22Rv1 (cell line): ENCODE measurements at regions not wholly inside any gene's neighbourhood (a gene's known extent, or its start where the extent isn't known, plus 50 kb on each side); places are given as distances from the start of the nearest gene placed in this dataset.

Experiments used
- H3K27ac ChIP-seq: fragments of 450-650 bp; 2 replicates; pipeline ENCODE4 v1.5.1; 2017
- CTCF ChIP-seq: fragments of 450-650 bp; IDR thresholded peaks from 2 replicates; pipeline ENCODE4 v1.5.1; 2017; ENCODE audit warnings: mild to moderate bottlenecking
- ZFX ChIP-seq: fragments of 450-650 bp; IDR thresholded peaks from 2 replicates; pipeline ENCODE4 v1.6.1; 2017; ENCODE audit warnings: antibody characterized with exemption, borderline replicate concordance

DNA sequence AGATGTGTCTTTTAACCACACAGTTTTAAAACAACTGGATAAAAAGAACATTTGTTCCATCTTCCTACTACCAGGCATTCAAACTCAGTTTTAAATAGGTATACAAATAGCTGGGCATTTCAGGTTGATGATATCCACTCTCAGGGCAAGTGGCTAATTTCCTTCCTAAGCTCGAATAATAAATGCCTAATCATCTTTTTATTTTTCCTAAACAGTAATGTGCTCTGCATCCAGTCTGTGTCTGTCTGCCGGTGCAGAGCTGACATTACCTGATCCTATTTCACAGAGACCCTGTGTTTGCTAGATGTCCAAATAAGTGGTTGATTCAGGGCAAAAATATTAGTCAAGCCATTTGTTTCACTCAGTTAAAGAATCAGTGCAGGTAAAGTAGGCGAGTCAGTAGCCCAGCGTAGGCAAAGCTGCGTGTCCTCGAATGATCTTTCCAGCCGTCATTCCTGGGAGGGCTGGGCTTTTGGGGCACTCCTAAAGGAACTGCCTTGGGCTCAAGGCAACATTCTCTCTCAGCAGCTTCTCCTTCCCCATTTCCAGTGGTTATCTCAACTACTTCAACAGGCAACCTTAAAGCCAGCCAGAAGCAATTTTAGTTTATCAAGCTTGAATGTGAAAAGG, 74.2 kb upstream of the BMP2 start:
- H3K27ac ChIP-seq = no peak overlapping the region
- TF ChIP-seq CTCF (no peak), ZFX (no peak)

DNA sequence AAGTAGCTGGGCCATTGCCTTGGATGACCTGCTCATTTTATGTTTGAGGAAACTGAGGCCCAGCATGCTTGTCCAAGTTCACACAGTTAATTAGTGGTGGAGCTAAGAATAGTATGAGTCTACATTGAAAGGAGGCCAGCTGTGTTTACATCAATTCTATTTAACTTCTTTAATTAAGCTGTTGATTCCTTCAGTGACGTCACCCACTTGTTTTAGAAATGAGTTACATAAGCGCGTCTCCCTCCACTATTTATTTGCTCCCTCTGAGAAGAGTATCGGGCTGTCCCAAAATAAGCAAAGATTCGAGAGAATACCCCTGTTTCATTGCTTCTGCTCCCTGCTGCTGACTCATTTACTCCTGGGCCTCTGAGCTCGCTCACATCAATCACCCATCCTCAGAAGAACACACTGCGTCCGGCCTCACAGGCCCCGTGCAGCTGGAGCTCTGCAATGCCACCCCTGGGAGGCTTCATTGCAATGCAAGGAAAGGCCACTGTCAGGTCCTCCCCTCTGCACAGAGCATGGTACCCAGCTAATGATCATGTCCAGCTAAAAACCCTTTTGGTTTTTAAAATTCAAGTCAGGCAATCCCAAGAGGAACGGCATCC, 74.8 kb upstream of the BMP2 start:
- TF ChIP-seq CTCF = no peak
- TF ChIP-seq ZFX = no peak
- H3K27ac ChIP-seq = no peak overlapping the region

DNA sequence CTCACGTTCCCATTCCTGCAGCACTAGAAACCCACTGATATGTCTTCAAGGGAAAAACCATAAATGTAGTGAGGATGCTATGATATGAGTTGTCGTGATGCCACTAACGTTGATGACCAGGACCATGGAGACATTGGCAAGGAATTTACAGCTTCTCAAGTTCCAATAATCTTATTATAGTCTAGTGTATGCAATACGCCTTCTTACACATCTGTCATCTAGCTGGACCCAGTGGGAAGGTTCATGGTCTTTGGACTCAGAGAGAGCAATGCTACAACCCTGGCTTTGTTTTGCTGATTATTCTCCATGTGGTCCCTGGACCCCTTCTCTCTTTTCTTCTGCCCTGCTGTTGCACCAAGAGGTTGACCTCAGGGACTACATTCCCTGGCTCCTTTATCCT, 76.0 kb upstream of the BMP2 start:
- TF ChIP-seq CTCF (no peak), ZFX (no peak)
- no peak overlapping the region for H3K27ac ChIP-seq

DNA sequence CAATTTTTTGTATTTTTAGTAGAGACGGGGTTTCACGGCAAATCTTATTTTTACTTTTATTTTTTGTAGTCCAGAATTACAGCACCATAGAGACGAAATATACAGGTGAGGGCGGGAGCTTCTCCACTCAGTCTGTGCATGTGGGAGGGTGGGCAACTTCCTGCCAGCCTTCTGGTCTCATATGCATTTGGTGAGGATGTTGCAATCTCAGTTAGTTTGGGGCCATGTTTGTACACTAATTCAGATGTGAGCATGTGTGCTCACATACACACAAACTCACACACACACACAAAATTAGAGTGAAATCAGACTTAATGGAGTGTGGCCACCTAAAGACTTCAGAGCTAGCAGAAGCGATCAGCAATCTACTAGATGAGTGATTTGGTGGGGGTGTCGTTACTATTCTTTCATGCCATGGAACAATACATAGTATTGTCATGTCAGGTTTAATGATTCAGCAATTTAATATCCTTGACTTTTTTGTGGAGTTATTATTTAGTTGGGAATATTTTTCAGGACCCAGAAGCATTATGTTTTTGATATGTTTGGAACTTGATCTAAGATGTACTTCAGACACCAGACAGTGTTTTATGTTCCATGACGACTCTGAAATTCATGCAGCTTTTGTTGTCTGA, 78.0 kb upstream of the BMP2 start:
- TF ChIP-seq ZFX (no peak), CTCF (no peak)
- no peak overlapping the region for H3K27ac ChIP-seq

- TF ChIP-seq CTCF = no peak
- TF ChIP-seq ZFX = no peak
- H3K27ac ChIP-seq = no peak overlapping the region
These were observed 81.3 kb upstream of the BMP2 start for GRCh38 chr20:6686171-6686570.

DNA sequence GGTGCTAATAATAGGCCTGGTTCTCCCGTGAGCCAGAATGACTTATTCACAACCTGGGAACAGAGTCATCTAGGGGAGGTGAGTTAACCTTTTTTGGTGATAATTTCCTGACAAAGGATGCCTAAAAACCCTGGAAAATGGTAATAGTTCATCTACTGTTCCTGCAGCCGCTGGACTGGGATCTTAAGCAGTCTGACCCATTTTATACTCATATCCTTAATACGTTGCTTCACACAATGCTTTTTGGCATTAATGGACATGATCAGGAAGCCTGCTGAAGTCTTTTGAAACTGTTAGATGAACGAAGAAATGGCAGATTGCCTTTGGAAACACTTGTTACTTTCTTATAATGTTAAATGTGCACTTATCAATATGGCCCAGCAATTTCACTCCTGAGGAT, 81.9 kb upstream of the BMP2 start:
- TF ChIP-seq CTCF (no peak), ZFX (no peak)
- no peak overlapping the region for H3K27ac ChIP-seq

- TF ChIP-seq ZFX (no peak), CTCF (no peak)
- no peak overlapping the region for H3K27ac ChIP-seq
These were observed 82.3 kb upstream of the BMP2 start for GRCh38 chr20:6685181-6685582.
